HEK293 (cell line): ENCODE measurements at regions not wholly inside any gene's neighbourhood (a gene's known extent, or its start where the extent isn't known, plus 50 kb on each side); places are given as distances from the start of the nearest gene placed in this dataset.
A peak's percentile ranks its signal among the peaks of the same experiment; 100 is the strongest.

Experiments used
- HOXA7 ChIP-seq: sonication (generic); formaldehyde crosslinking; IDR thresholded peaks from 2 replicates; pipeline ENCODE4 v1.8.1; 2022; ENCODE audit warnings: missing genetic modification reagents, borderline replicate concordance
- IKZF3 ChIP-seq: fragments of 450-650 bp; IDR thresholded peaks from 2 replicates; pipeline ENCODE4 v1.5.0; 2018; ENCODE audit warnings: missing biosample characterization, mild to moderate bottlenecking, missing genetic modification characterization, moderate library complexity
- PRDM6 ChIP-seq: fragments of 450-650 bp; formaldehyde crosslinking; IDR thresholded peaks from 2 replicates; pipeline ENCODE4 v1.5.1; 2017; ENCODE audit warnings: missing biosample characterization, missing genetic modification characterization
- REST ChIP-seq: fragments of 450-650 bp; formaldehyde crosslinking; IDR thresholded peaks from 2 replicates; pipeline ENCODE4 v1.5.1; 2016; ENCODE audit warnings: missing biosample characterization, missing genetic modification characterization
- SALL2 ChIP-seq: fragments of 450-650 bp; formaldehyde crosslinking; IDR thresholded peaks from 2 replicates; pipeline ENCODE4 v1.5.0; 2017; ENCODE audit warnings: missing biosample characterization, mild to moderate bottlenecking, missing genetic modification characterization, borderline replicate concordance
- SCRT1 ChIP-seq: fragments of 450-650 bp; formaldehyde crosslinking; IDR thresholded peaks from 2 replicates; pipeline ENCODE4 v1.5.1; 2016; ENCODE audit warnings: missing biosample characterization, missing genetic modification characterization, borderline replicate concordance
- SCRT2 ChIP-seq: fragments of 450-650 bp; formaldehyde crosslinking; IDR thresholded peaks from 2 replicates; pipeline ENCODE4 v1.5.1; 2016; ENCODE audit warnings: missing biosample characterization, missing genetic modification characterization
- SP3 ChIP-seq: fragments of 450-650 bp; formaldehyde crosslinking; IDR thresholded peaks from 2 replicates; pipeline ENCODE4 v1.5.1; 2016; ENCODE audit warnings: missing biosample characterization, missing genetic modification characterization
- YY1 ChIP-seq: fragments of 450-650 bp; formaldehyde crosslinking; IDR thresholded peaks from 2 replicates; pipeline ENCODE4 v1.5.1; 2018; ENCODE audit warnings: missing biosample characterization, missing genetic modification characterization
- YY2 ChIP-seq: fragments of 450-650 bp; formaldehyde crosslinking; IDR thresholded peaks from 2 replicates; pipeline ENCODE4 v1.5.1; 2016; ENCODE audit warnings: missing biosample characterization, missing genetic modification characterization
- ZBTB11 ChIP-seq: fragments of 450-650 bp; formaldehyde crosslinking; conservative IDR thresholded peaks from 2 replicates; pipeline ENCODE4 v1.5.1; 2016; ENCODE audit warnings: low read depth, missing biosample characterization, missing genetic modification characterization
- ZBTB44 ChIP-seq: fragments of 450-650 bp; IDR thresholded peaks from 2 replicates; pipeline ENCODE4 v1.5.1; 2018; ENCODE audit warnings: missing biosample characterization, mild to moderate bottlenecking, missing genetic modification characterization
- ZNF132 ChIP-seq: fragments of 450-650 bp; formaldehyde crosslinking; IDR thresholded peaks from 2 replicates; pipeline ENCODE4 v1.5.1; 2017; ENCODE audit warnings: missing biosample characterization, missing genetic modification characterization, borderline replicate concordance
- ZNF302 ChIP-seq: fragments of 450-650 bp; formaldehyde crosslinking; IDR thresholded peaks from 2 replicates; pipeline ENCODE4 v1.5.1; 2016; ENCODE audit warnings: missing biosample characterization, missing genetic modification characterization, low read depth
- ZNF335 ChIP-seq: fragments of 450-650 bp; formaldehyde crosslinking; conservative IDR thresholded peaks from 2 replicates; pipeline ENCODE4 v1.5.1; 2016; ENCODE audit warnings: missing biosample characterization, missing genetic modification characterization
- ZNF416 ChIP-seq: fragments of 450-650 bp; formaldehyde crosslinking; IDR thresholded peaks from 2 replicates; pipeline ENCODE4 v1.5.1; 2016; ENCODE audit warnings: missing biosample characterization, missing genetic modification characterization
- ZNF433 ChIP-seq: fragments of 450-650 bp; formaldehyde crosslinking; IDR thresholded peaks from 2 replicates; pipeline ENCODE4 v1.5.1; 2016; ENCODE audit warnings: missing biosample characterization, missing genetic modification characterization, low read depth
- ZNF521 ChIP-seq: fragments of 450-650 bp; formaldehyde crosslinking; IDR thresholded peaks from 2 replicates; pipeline ENCODE4 v1.5.1; 2017; ENCODE audit warnings: missing biosample characterization, mild to moderate bottlenecking, missing genetic modification characterization
- ZNF530 ChIP-seq: fragments of 450-650 bp; formaldehyde crosslinking; IDR thresholded peaks from 2 replicates; pipeline ENCODE4 v1.5.1; 2016; ENCODE audit warnings: low read depth, missing biosample characterization, missing genetic modification characterization
- ZSCAN23 ChIP-seq: fragments of 450-650 bp; formaldehyde crosslinking; IDR thresholded peaks from 2 replicates; pipeline ENCODE4 v1.5.1; 2016; ENCODE audit warnings: missing biosample characterization, missing genetic modification characterization
- ZXDB ChIP-seq: fragments of 450-650 bp; formaldehyde crosslinking; IDR thresholded peaks from 2 replicates; pipeline ENCODE4 v1.5.1; 2016; ENCODE audit warnings: missing biosample characterization, missing genetic modification characterization
- TF ChIP-seq, protein P1 (sequence below): fragments of 450-650 bp; formaldehyde crosslinking; IDR thresholded peaks from 2 replicates; pipeline ENCODE4 v1.5.1; 2016; ENCODE audit warnings: missing biosample characterization, missing genetic modification characterization
- TF ChIP-seq, protein P2 (sequence below): fragments of 450-650 bp; formaldehyde crosslinking; IDR thresholded peaks from 2 replicates; pipeline ENCODE4 v1.5.1; 2017; ENCODE audit warnings: missing biosample characterization, missing genetic modification characterization

GRCh38 chr7:101681170-101682007 lies 52.3 kb upstream of the MYL10 start (continued):
- TF ChIP-seq, protein P1, sequence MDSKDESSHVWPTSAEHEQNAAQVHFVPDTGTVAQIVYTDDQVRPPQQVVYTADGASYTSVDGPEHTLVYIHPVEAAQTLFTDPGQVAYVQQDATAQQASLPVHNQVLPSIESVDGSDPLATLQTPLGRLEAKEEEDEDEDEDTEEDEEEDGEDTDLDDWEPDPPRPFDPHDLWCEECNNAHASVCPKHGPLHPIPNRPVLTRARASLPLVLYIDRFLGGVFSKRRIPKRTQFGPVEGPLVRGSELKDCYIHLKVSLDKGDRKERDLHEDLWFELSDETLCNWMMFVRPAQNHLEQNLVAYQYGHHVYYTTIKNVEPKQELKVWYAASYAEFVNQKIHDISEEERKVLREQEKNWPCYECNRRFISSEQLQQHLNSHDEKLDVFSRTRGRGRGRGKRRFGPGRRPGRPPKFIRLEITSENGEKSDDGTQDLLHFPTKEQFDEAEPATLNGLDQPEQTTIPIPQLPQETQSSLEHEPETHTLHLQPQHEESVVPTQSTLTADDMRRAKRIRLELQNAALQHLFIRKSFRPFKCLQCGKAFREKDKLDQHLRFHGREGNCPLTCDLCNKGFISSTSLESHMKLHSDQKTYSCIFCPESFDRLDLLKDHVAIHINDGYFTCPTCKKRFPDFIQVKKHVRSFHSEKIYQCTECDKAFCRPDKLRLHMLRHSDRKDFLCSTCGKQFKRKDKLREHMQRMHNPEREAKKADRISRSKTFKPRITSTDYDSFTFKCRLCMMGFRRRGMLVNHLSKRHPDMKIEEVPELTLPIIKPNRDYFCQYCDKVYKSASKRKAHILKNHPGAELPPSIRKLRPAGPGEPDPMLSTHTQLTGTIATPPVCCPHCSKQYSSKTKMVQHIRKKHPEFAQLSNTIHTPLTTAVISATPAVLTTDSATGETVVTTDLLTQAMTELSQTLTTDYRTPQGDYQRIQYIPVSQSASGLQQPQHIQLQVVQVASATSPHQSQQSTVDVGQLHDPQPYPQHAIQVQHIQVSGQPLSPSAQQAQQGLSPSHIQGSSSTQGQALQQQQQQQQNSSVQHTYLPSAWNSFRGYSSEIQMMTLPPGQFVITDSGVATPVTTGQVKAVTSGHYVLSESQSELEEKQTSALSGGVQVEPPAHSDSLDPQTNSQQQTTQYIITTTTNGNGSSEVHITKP (tag by site-specific recombination), result no peak
- peak; percentile 72 for TF ChIP-seq ZBTB11
- no peak for TF ChIP-seq ZNF416 (tag by site-specific recombination)
- no peak for TF ChIP-seq YY1 (tag by site-specific recombination)
- peak; percentile 36; the same call in 1 of the 2 replicates for TF ChIP-seq PRDM6 (tag by site-specific recombination)
- no peak for TF ChIP-seq ZNF302 (tag by site-specific recombination)
- TF ChIP-seq REST (tag by site-specific recombination), result no peak
- TF ChIP-seq ZNF132 (tag by site-specific recombination), result no peak
- no peak for TF ChIP-seq IKZF3 (tag by site-specific recombination)
- no peak for TF ChIP-seq ZSCAN23 (tag by site-specific recombination)
- TF ChIP-seq SP3 (tag by site-specific recombination), result peak; percentile 51
- TF ChIP-seq ZNF530, result no peak
- TF ChIP-seq SALL2 (tag by site-specific recombination), result no peak
- TF ChIP-seq ZNF521 (tag by site-specific recombination), result no peak
- 0 out of 2 replicates have a peak, but pooled peaks have one; percentile 14 for TF ChIP-seq ZNF335 (tag by site-specific recombination)
- no peak for TF ChIP-seq YY2 (tag by site-specific recombination)
- no peak for TF ChIP-seq ZNF433 (tag by site-specific recombination)
- TF ChIP-seq ZBTB44 (tag by site-specific recombination), result no peak
- no peak for TF ChIP-seq SCRT2 (tag by site-specific recombination)
- TF ChIP-seq SCRT1 (tag by site-specific recombination), result no peak
- TF ChIP-seq HOXA7 (CRISPR knock-in tag), result no peak
- TF ChIP-seq ZXDB (tag by site-specific recombination), result no peak
- TF ChIP-seq, protein P2, sequence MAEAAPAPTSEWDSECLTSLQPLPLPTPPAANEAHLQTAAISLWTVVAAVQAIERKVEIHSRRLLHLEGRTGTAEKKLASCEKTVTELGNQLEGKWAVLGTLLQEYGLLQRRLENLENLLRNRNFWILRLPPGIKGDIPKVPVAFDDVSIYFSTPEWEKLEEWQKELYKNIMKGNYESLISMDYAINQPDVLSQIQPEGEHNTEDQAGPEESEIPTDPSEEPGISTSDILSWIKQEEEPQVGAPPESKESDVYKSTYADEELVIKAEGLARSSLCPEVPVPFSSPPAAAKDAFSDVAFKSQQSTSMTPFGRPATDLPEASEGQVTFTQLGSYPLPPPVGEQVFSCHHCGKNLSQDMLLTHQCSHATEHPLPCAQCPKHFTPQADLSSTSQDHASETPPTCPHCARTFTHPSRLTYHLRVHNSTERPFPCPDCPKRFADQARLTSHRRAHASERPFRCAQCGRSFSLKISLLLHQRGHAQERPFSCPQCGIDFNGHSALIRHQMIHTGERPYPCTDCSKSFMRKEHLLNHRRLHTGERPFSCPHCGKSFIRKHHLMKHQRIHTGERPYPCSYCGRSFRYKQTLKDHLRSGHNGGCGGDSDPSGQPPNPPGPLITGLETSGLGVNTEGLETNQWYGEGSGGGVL, result peak; percentile 42; the same call in 1 of the 2 replicates
